Breast epithelium (tissue), 4 donors: ENCODE measurements at regions not wholly inside any gene's neighbourhood (a gene's known extent, or its start where the extent isn't known, plus 50 kb on each side); places are given as distances from the start of the nearest gene placed in this dataset.

Source experiments
- DNase-seq, 2 donors: peaks; one replicate each; pipeline ENCODE4 v3.0.0-alpha.2; 2019; ENCODE audit warnings: low spot score in 2 of 2
- H3K27ac ChIP-seq, 2 donors: fragments of 200-600 bp; sonication (generic) in 1 of 2; one replicate each; pipeline ENCODE4 v1.5.1; 2016 to 2019; ENCODE audit warnings: mild to moderate bottlenecking in 1 of 2
- H3K27me3 ChIP-seq, 2 donors: fragments of 200-600 bp; sonication (generic) in 1 of 2; one replicate each; pipeline versions ENCODE4 v1.5.1 to v1.6.0; 2017 to 2019; ENCODE audit warnings: control low read depth in 1 of 2, mild to moderate bottlenecking in 1 of 2
- H3K36me3 ChIP-seq: fragments of 200-600 bp; one replicate; pipeline ENCODE4 v1.5.1; 2019
- H3K4me1 ChIP-seq, 2 donors: fragments of 200-600 bp; sonication (generic); one replicate each; pipeline ENCODE4 v1.5.1; 2016 to 2019; ENCODE audit warnings: control low read depth in 1 of 2
- H3K4me3 ChIP-seq, 3 donors: fragments of 200-600 bp; sonication (generic); 1 replicate in 2 of 3; 2 replicates in 1 of 3; pipeline ENCODE4 v1.5.1; 2016 to 2019; ENCODE audit warnings: mild to moderate bottlenecking in 3 of 3, moderate library complexity in 2 of 3
- H3K9me3 ChIP-seq, 2 donors: fragments of 200-600 bp; sonication (generic) in 1 of 2; one replicate each; pipeline ENCODE4 v1.5.1; 2016 to 2019; ENCODE audit warnings: control low read depth in 1 of 2
- CTCF ChIP-seq, 3 donors: fragments of 450-650 bp; IDR thresholded peaks; one replicate each; pipeline ENCODE4 v1.5.1; 2016 to 2017; ENCODE audit warnings: antibody characterized with exemption in 3 of 3, mild to moderate bottlenecking in 3 of 3, moderate library complexity in 3 of 3
- POLR2A ChIP-seq: fragments of 450-650 bp; IDR thresholded peaks from one replicate; pipeline ENCODE4 v1.6.1; 2016; ENCODE audit warnings: antibody characterized with exemption, mild to moderate bottlenecking, moderate library complexity
- POLR2AphosphoS5 ChIP-seq, 3 donors: sonication (generic); formaldehyde crosslinking; IDR thresholded peaks; one replicate each; pipeline ENCODE4 v1.6.1; 2017; ENCODE audit warnings: antibody characterized with exemption in 3 of 3
- intact Hi-C: fragments of 100-400 bp; cut with DNase I; formaldehyde crosslinking; loops from one replicate; pipeline ENCODE4 v1.15.1; 2023; ENCODE audit warnings: low total_unique reads

- TF ChIP-seq POLR2A: no peak
- no peak for TF ChIP-seq POLR2AphosphoS5 (IDR thresholded peaks at IDR 0.05)
- TF ChIP-seq CTCF (IDR thresholded peaks at IDR 0.05): no peak
- Histone ChIP-seq H3K36me3 (no peaks in the 10 kb centered on the region), H3K4me3 (no peak overlapping the region), H3K4me1 (no peaks in the 10 kb centered on the region), H3K9me3 (no peaks in the 10 kb centered on the region), H3K27ac (no peak overlapping the region), H3K27me3 (no peaks in the 10 kb centered on the region)
- no peak for DNase-seq
- intact Hi-C loops: no loop called here
These were observed 143.8 kb upstream of the VLDLR start for GRCh38 chr9:2477755-2478154.

DNA sequence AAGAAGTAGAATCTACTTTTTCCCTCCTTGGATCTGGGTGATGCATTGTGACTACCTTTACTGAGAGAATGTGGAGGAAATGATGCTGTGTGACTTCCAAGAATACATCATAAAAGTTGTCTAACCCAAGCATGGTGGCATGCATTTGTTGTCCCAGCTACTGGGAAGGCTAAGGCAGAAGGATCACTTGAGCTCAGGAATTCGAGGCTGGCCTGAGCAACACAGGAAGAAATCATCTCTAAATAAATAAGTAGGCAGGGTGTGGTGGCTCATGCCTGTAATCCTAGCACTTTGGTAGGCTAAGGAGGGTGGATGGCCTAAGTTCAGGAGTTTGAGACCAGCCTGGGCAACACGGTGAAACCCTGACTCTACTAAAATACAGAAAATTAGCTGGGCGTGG, 143.2 kb upstream of the VLDLR start:
- H3K27me3 ChIP-seq: no peaks in the 10 kb centered on the region
- no peak overlapping the region for H3K27ac ChIP-seq
- H3K9me3 ChIP-seq: no peaks in the 10 kb centered on the region
- no peaks in the 10 kb centered on the region for H3K4me1 ChIP-seq
- TF ChIP-seq POLR2A (no peak), POLR2AphosphoS5 (IDR thresholded peaks at IDR 0.05) (no peak), CTCF (IDR thresholded peaks at IDR 0.05) (no peak)
- H3K4me3 ChIP-seq: no peak overlapping the region
- intact Hi-C loops: no loop called here
- H3K36me3 ChIP-seq: no peaks in the 10 kb centered on the region
- no peak for DNase-seq

- no peak for TF ChIP-seq POLR2AphosphoS5 (IDR thresholded peaks at IDR 0.05)
- no peak for TF ChIP-seq POLR2A
- no peak for TF ChIP-seq CTCF (IDR thresholded peaks at IDR 0.05)
- H3K4me3 ChIP-seq: no peak overlapping the region
- no peaks in the 10 kb centered on the region for H3K27me3 ChIP-seq
- no peaks in the 10 kb centered on the region for H3K4me1 ChIP-seq
- intact Hi-C loops: no loop called here
- H3K9me3 ChIP-seq: no peaks in the 10 kb centered on the region
- DNase-seq: no peak
- no peak overlapping the region for H3K27ac ChIP-seq
- H3K36me3 ChIP-seq: no peaks in the 10 kb centered on the region
These were observed 142.5 kb upstream of the VLDLR start for GRCh38 chr9:2479056-2479565.

- Histone ChIP-seq H3K4me1 (no peaks in the 10 kb centered on the region), H3K9me3 (no peaks in the 10 kb centered on the region), H3K4me3 (no peak overlapping the region), H3K27ac (no peak overlapping the region), H3K36me3 (no peaks in the 10 kb centered on the region), H3K27me3 (no peaks in the 10 kb centered on the region)
- no peak for DNase-seq
- no peak for TF ChIP-seq CTCF (IDR thresholded peaks at IDR 0.05)
- TF ChIP-seq POLR2A: no peak
- no peak for TF ChIP-seq POLR2AphosphoS5 (IDR thresholded peaks at IDR 0.05)
- intact Hi-C loops: no loop called here
These were observed 141.2 kb upstream of the VLDLR start for GRCh38 chr9:2480255-2480837.

- TF ChIP-seq POLR2AphosphoS5 (IDR thresholded peaks at IDR 0.05) (no peak), POLR2A (no peak), CTCF (IDR thresholded peaks at IDR 0.05) (no peak)
- Histone ChIP-seq H3K27me3 (no peaks in the 10 kb centered on the region), H3K4me1 (no peaks in the 10 kb centered on the region), H3K27ac (no peak overlapping the region), H3K36me3 (no peaks in the 10 kb centered on the region), H3K4me3 (no peak overlapping the region), H3K9me3 (no peaks in the 10 kb centered on the region)
- intact Hi-C loops: no loop called here
- no peak for DNase-seq
These were observed 140.4 kb upstream of the VLDLR start for GRCh38 chr9:2481216-2481615.
